Osteoblast (primary cell): ENCODE measurements at regions not wholly inside any gene's neighbourhood (a gene's known extent, or its start where the extent isn't known, plus 50 kb on each side); places are given as distances from the start of the nearest gene placed in this dataset.
A peak's percentile ranks its signal among the peaks of the same experiment; 100 is the strongest.

Experiments
- DNase-seq: peaks from one replicate; pipeline ENCODE4 v3.0.0; 2011; ENCODE audit warnings: low spot score, mixed read lengths; ENCODE audit not compliant: insufficient read length; ENCODE audit errors: missing footprints
- H2AFZ ChIP-seq: 2 replicates; pipeline ENCODE4 v1.6.0; 2011; ENCODE audit warnings: mild to moderate bottlenecking, low read length
- H3K27ac ChIP-seq: 2 replicates; pipeline ENCODE4 v1.5.1; 2011; ENCODE audit warnings: mild to moderate bottlenecking, low read depth, low read length, moderate library complexity
- H3K27me3 ChIP-seq: 2 replicates; pipeline ENCODE4 v1.6.0; 2012; ENCODE audit warnings: mild to moderate bottlenecking, control low read depth, inconsistent platforms, low read length, moderate library complexity; ENCODE audit not compliant: insufficient read depth
- H3K36me3 ChIP-seq: 2 replicates; pipeline ENCODE4 v1.5.1; 2011; ENCODE audit warnings: mild to moderate bottlenecking, low read length, control low read depth, moderate library complexity; ENCODE audit not compliant: insufficient read depth
- H3K4me1 ChIP-seq: 2 replicates; pipeline ENCODE4 v1.5.1; 2011; ENCODE audit warnings: mild to moderate bottlenecking, low read length, control low read depth, moderate library complexity; ENCODE audit not compliant: insufficient read depth
- H3K4me2 ChIP-seq: 2 replicates; pipeline ENCODE4 v1.6.0; 2011; ENCODE audit warnings: mild to moderate bottlenecking, low read length; ENCODE audit not compliant: insufficient read depth
- H3K4me3 ChIP-seq: fragments of 200-600 bp; sonication (generic); 3 replicates; pipeline ENCODE4 v1.5.1; 2012; ENCODE audit warnings: mild to moderate bottlenecking, low read length, inconsistent platforms; ENCODE audit not compliant: insufficient read depth
- H3K79me2 ChIP-seq: 2 replicates; pipeline ENCODE4 v1.6.0; 2012; ENCODE audit warnings: mild to moderate bottlenecking, low read length, control low read depth, inconsistent platforms; ENCODE audit not compliant: insufficient read depth
- H3K9me3 ChIP-seq: 2 replicates; pipeline ENCODE4 v1.5.1; 2011; ENCODE audit warnings: low read depth, low read length, control low read depth
- H4K20me1 ChIP-seq: 2 replicates; pipeline ENCODE4 v1.6.0; 2012; ENCODE audit warnings: mild to moderate bottlenecking, low read length, control low read depth; ENCODE audit not compliant: insufficient read depth
- CTCF ChIP-seq: IDR thresholded peaks from 2 replicates; pipeline ENCODE4 v1.5.1; 2011; ENCODE audit warnings: mild to moderate bottlenecking, low read depth, low read length, moderate library complexity; ENCODE audit errors: extremely low read depth

- Histone ChIP-seq H4K20me1 (no peaks in the 10 kb centered on the region), H3K27me3 (no peaks in the 10 kb centered on the region), H3K36me3 (no peaks in the 10 kb centered on the region), H3K4me3 (no peak overlapping the region), H3K9me3 (no peaks in the 10 kb centered on the region), H3K27ac (no peak overlapping the region), H3K4me2 (peak overlapping the region; percentile 34), H2AFZ (peak overlapping the region; percentile 72), H3K4me1 (no peaks in the 10 kb centered on the region), H3K79me2 (no peaks in the 10 kb centered on the region)
- no peak for TF ChIP-seq CTCF
- DNase-seq = no peak
These were observed 57.8 kb upstream of the BOC start for GRCh38 chr3:113153499-113154107.

DNA sequence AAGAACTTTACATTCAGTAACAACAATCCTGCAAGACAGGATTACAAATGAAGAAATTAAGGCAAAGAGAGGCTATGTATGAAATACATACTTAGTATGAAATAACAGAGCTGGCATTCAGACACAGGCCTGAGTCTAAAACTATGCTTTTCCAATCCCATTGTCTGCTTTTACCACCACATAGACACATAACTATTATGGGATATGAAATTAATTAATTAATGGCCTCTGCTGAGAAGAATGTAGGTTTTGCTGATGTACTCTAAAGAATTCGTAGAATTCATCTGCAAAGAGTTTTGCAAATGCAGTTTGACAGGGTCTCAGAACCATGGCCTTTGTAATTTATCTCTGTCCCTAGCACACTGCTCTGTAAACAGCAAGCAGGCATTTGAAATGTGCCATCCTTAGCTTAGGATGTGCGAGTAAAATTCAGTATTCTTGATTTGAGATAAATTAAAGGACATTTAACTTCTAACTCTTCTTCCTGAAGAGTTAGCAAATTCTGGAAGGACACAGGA lies 54.5 kb upstream of the BOC start:
- H3K27me3 ChIP-seq = no peaks in the 10 kb centered on the region
- H3K4me3 ChIP-seq = no peak overlapping the region
- H3K27ac ChIP-seq = no peak overlapping the region
- no peaks in the 10 kb centered on the region for H3K36me3 ChIP-seq
- no peak overlapping the region for H3K4me2 ChIP-seq
- H3K4me1 ChIP-seq = no peaks in the 10 kb centered on the region
- H3K79me2 ChIP-seq = no peaks in the 10 kb centered on the region
- no peak for TF ChIP-seq CTCF
- H4K20me1 ChIP-seq = no peaks in the 10 kb centered on the region
- no peak for DNase-seq
- H3K9me3 ChIP-seq = no peaks in the 10 kb centered on the region
- no peak overlapping the region for H2AFZ ChIP-seq

DNA sequence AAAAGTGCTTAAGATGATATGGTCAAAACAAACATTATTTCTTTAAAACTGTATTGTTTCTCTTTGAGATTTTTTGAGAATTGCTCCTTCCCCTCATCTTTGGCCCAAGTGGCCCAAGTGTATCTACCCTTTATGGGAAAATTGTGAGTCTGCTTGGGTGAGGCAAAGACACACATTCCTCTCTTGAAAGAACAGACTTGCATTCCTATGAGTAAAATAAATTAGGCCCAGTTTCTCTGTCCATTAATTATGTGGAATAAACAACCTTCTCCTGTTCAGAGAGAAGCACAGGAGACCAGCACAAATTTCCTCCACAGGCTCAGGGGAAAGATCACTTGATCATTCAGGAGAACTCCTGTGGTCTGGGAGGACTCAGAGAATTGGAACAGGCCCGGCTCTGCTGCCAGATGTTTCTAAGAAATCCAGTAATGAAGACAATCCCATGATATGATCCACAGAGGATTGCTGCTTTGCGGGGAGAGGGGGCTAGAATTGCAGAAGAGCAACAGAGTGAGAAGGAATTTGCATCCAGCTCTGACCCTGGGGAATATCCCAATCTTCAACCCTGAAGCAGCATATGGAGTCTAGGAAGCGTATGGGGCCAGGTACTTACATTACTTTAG lies 53.8 kb upstream of the BOC start:
- Histone ChIP-seq H3K4me2 (no peak overlapping the region), H4K20me1 (no peaks in the 10 kb centered on the region), H3K27me3 (no peaks in the 10 kb centered on the region), H2AFZ (no peak overlapping the region), H3K79me2 (no peaks in the 10 kb centered on the region), H3K4me1 (no peaks in the 10 kb centered on the region), H3K4me3 (no peak overlapping the region), H3K9me3 (no peaks in the 10 kb centered on the region), H3K27ac (no peak overlapping the region), H3K36me3 (no peaks in the 10 kb centered on the region)
- TF ChIP-seq CTCF = no peak
- no peak for DNase-seq

DNA sequence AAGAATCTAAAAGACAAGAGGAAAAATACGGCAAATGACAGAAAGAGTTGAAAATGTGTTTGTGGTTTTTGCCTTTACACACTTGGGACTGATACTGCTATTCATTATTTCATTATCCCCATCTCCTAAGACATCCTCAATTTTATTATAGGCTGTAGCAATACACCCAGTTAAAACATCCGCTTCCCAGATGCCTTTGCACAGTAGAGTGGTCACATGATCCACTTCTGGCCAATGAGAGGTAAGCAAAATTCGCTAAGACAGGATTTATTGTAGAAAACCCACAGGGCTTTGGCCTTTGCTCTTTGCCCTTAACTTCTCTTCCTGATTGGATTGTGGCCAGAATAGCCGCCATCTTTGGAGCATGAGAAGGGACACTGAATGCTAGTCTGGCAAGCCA lies 53.2 kb upstream of the BOC start:
- Histone ChIP-seq H2AFZ (no peak overlapping the region), H4K20me1 (no peaks in the 10 kb centered on the region), H3K9me3 (no peaks in the 10 kb centered on the region), H3K27me3 (no peaks in the 10 kb centered on the region), H3K4me3 (no peak overlapping the region), H3K4me1 (no peaks in the 10 kb centered on the region), H3K27ac (no peak overlapping the region), H3K4me2 (no peak overlapping the region), H3K36me3 (no peaks in the 10 kb centered on the region), H3K79me2 (no peaks in the 10 kb centered on the region)
- no peak for TF ChIP-seq CTCF
- DNase-seq = no peak
